ENCODE measurements at regions not wholly inside any gene's neighbourhood (a gene's known extent, or its start where the extent isn't known, plus 50 kb on each side); places are given as distances from the start of the nearest gene placed in this dataset.
"Not testable (repeated sequence)": the region's sequence is repeated elsewhere in the genome, so short reads cannot be mapped to it uniquely, and the experiment has no call there.

DNA sequence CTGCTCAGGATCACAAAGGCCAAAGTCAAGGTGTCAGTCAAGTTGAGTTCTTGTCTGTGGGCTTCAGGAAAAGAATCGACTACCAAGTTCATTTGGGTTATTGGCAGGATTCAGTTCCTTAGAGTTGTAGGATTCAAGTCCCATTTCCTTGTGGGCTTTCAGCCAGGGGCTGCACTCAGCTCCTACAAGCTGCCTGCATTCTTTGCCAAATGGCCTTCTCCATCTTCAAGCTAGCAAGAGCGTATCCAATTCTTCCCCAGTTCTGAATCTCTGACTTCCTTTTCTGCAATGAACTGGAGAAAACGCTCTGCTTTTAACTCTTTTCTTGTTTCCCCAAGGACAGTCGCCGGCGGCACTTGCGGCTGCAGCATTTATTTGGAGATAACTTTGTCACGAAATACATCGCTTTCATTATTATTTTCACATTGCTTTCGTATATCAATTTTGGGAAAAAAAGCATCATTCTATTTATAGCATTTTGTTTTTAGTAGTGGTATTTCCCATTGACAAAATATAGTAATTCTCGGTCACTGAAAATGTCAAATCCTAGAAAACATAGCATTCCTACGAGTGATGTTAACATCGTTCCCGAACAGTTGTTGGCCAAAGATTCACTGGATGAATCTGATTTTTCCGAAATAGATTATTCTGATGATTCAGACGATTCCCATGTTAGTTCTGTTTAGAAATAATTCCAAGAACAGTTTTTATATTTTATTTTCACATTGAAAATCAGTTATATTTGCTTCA, 59.6 kb upstream of the SERPINE2 start:
- Mint-ChIP-seq H3K27ac (no peak overlapping the region), H3K4me3 (no peak overlapping the region), H3K27me3 (ENCODE audit: low read depth, poor library complexity) (peaks cover 16% of the 10 kb centered on the region), H3K9me3 (peaks cover 8% of the 10 kb centered on the region), H3K36me3 (ENCODE audit: low read depth) (no peaks in the 10 kb centered on the region), H3K4me1 (peaks cover 5% of the 10 kb centered on the region)
- TF ChIP-seq, protein P1, sequence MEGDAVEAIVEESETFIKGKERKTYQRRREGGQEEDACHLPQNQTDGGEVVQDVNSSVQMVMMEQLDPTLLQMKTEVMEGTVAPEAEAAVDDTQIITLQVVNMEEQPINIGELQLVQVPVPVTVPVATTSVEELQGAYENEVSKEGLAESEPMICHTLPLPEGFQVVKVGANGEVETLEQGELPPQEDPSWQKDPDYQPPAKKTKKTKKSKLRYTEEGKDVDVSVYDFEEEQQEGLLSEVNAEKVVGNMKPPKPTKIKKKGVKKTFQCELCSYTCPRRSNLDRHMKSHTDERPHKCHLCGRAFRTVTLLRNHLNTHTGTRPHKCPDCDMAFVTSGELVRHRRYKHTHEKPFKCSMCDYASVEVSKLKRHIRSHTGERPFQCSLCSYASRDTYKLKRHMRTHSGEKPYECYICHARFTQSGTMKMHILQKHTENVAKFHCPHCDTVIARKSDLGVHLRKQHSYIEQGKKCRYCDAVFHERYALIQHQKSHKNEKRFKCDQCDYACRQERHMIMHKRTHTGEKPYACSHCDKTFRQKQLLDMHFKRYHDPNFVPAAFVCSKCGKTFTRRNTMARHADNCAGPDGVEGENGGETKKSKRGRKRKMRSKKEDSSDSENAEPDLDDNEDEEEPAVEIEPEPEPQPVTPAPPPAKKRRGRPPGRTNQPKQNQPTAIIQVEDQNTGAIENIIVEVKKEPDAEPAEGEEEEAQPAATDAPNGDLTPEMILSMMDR (IDR thresholded peaks at IDR 0.05): no peak
- no peak for DNase-seq

DNA sequence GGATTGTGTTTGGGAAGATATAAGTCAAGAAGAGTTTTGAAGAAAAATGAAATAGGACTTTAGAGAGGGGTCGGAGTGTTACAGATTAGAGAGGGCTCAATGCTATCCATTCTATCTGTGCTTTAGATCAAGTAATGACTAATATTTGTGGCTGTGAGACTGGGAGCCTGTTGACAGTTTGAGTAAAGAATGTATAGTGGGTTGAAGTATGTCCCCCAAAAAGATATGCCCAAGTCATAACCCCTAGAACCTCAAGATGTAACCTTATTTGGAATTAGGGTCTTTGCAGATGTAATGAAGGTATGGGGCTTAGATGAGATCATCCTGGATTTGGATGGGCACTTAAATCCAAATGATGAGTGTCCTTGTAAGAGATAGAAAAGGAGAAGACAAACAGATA, 55.3 kb upstream of the SERPINE2 start:
- Mint-ChIP-seq H3K9me3 (peaks cover 8% of the 10 kb centered on the region), H3K27me3 (ENCODE audit: low read depth, poor library complexity) (peaks cover 10% of the 10 kb centered on the region), H3K27ac (no peak overlapping the region), H3K4me3 (no peak overlapping the region), H3K36me3 (ENCODE audit: low read depth) (no peaks in the 10 kb centered on the region), H3K4me1 (no peaks in the 10 kb centered on the region)
- no peak for DNase-seq
- TF ChIP-seq, protein P1 (IDR thresholded peaks at IDR 0.05): no peak

DNA sequence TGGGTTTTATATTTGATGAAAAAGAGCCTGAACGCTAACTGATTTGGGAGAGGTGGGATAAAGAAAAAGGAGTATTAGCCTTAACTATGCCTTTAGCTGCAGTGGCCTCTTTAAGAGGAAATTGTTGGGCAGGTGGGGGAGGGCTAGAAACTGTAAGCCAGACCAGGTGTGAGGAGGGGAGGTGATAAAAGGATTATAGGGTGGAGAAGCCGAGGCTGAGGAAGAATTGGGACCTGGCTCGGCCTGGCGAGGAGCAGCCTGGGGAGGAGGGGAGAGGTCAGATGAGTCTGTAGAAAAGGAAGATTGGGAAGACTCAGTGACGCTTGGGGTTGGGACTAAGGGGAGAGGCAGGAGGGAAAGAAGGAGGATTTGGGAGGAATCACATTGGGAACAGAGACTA, 52.6 kb upstream of the SERPINE2 start:
- not testable (repeated sequence) for H3K27me3 Mint-ChIP-seq (ENCODE audit: low read depth, poor library complexity); H3K4me1 Mint-ChIP-seq; H3K9me3 Mint-ChIP-seq; H3K27ac Mint-ChIP-seq; DNase-seq; H3K36me3 Mint-ChIP-seq (ENCODE audit: low read depth); H3K4me3 Mint-ChIP-seq

DNA sequence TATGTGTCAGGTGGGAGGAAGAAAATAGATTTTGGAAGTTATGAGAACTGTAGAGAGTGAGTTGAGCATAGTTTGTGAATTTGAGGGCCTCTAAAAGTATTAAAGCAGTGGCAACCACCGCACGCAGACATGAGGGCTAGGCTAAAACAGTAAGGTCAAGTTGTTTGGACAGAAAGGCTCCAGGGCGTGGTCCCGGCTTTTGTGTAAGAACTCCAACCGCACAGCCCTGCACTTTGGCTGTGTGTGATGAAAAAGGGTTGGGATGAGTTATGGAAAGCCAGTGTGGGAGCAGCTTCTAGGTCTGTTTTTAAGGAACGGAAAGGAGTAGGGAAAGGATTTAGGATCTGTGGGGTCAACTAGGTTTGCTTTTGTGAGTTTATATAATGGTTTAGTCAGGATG, 50.5 kb upstream of the SERPINE2 start:
- H3K27me3 Mint-ChIP-seq (ENCODE audit: low read depth, poor library complexity); H3K4me1 Mint-ChIP-seq: not testable (repeated sequence)

More for the DNA sequence above, 50.5 kb upstream of the SERPINE2 start:
- not testable (repeated sequence) for H3K9me3 Mint-ChIP-seq; H3K4me3 Mint-ChIP-seq; H3K27ac Mint-ChIP-seq; H3K36me3 Mint-ChIP-seq (ENCODE audit: low read depth); DNase-seq
